ENCODE measurements at regions not wholly inside any gene's neighbourhood (a gene's known extent, or its start where the extent isn't known, plus 50 kb on each side); places are given as distances from the start of the nearest gene placed in this dataset.
A peak's percentile ranks its signal among the peaks of the same experiment; 100 is the strongest.

GRCh38 chr4:24244663-24245490, 339.5 kb downstream of the DHX15 start:
- DNase-seq (ENCODE audit: low read depth): no peak

DNA sequence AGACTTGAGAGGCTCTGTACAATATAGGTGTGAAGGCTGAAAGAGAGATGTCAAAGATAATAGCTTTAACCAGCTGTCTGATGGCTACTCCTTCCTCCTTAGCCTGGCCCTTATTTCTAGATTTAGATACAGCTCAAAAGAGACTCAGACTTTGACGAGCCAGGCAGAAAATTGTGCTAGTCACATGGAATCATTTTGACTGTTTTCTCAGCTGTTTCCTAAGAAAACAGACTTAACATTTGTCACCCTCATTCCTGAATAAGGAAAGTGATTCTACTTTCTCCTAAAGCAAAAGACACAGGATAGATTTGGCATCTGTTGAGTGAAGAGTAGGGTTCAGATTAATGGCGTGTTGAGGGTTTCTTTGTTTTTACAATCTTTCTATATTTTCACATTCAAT, 340.7 kb downstream of the DHX15 start:
- DNase-seq (ENCODE audit: low read depth): no peak

DNA sequence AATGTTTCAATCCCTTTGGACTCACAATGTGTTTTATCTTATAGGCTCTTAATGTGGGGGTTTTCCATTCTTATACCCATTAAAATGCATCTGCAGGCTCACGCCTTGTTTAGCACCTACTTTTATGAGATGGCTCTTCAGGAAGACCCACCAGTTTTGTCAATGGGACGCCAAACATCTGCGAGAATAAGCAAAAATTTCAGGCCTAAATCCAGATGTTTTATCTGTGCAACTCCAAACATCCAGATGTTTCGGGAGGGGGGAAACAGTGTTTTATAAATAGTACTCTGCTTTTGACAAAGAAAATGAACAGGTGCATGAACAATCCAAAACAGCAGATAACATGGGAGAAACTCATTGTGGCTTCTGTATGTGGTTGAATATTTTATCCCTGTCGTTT, 342.8 kb downstream of the DHX15 start:
- DNase-seq (ENCODE audit: low read depth): no peak

GRCh38 chr4:24240655-24241054, 343.7 kb downstream of the DHX15 start:
- no peak for DNase-seq (ENCODE audit: low read depth)

GRCh38 chr4:24237709-24238108, 346.6 kb downstream of the DHX15 start:
- no peak for DNase-seq (ENCODE audit: low read depth)

DNA sequence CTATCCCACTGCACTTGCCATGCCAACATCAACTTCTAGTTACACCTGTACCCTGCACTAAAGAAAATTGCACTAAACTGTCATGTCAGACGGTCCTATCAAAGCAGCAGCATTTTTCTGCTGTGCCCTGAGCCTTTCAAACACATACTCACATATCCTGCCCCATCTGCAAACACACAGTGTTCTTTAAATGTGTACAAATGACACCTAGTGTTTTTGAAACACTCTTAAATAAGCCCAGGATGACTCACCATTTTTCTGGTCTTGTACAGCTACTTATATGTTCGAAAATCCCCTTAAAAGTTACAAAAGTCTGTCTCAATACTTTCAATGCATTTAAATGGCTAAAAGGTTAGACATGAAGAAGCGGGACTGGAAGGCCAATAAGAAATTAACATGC, 346.7 kb upstream of the PPARGC1A start:
- DNase-seq (ENCODE audit: low read depth): no peak

DNA sequence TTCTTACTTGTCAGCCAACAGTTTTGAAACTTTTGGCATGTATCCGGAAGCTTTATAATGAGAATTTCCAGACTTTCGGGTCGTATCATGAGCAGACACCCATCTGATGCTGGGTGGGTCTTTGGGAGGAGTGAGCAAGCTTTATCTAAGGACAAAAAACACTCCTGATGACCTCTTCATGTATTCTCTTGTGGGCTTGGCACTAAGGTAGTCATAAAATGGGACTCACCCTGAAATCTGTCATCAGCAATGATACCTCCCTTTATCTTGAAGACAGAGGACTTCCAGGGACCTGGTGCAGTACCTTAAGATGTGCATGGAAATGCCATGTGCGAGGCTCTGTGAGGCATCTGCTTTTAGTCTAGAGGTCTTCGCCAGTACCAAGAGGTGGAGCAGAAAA, 346.3 kb upstream of the PPARGC1A start:
- no peak for DNase-seq (ENCODE audit: low read depth)

GRCh38 chr4:24235618-24236017, 345.8 kb upstream of the PPARGC1A start:
- DNase-seq (ENCODE audit: low read depth): no peak

GRCh38 chr4:24234288-24234848, 344.5 kb upstream of the PPARGC1A start:
- DNase-seq (ENCODE audit: low read depth): no peak

DNA sequence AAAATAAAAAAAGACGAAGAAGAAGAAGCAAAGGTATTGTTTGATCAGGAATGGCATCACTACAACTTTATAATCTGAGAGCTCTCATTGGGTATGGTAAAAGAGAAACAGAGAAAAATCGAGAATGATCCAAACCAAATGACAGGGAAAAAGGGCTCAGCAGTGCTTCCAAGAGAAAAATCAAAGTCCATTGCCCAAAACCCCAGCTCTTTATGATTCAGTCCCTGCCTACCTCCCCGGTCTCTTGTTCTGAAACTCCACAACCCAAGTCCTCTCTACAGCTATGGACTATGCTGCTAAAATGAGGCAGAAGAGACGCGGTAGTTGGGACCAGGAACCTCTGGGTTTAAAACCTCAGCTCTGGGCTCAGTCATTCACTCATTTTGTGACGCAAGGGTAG, 341.1 kb upstream of the PPARGC1A start:
- DNase-seq (ENCODE audit: low read depth): no peak

- no peak for DNase-seq (ENCODE audit: low read depth)
Observed at GRCh38 chr4:24229978-24230377, 340.1 kb upstream of the PPARGC1A start.

DNA sequence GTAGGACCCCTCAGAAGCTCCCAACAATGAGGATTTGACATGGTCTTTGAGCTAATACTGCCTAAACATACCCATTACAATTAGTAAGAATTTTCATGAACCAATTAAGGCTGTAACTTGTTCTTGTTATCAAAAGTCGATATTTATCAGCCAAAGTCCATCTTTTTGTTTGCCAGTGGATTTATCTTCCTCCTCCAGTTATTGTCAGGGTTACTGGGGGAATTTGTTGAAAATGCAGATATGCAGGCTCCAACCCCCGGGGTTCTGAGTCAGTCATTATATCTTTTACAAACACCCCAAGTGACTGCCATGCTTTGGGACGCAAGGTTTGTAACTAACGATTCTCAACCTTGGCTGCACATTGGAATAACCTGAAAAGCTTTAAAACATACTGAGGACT, 338.8 kb upstream of the PPARGC1A start:
- DNase-seq (ENCODE audit: low read depth): no peak

DNA sequence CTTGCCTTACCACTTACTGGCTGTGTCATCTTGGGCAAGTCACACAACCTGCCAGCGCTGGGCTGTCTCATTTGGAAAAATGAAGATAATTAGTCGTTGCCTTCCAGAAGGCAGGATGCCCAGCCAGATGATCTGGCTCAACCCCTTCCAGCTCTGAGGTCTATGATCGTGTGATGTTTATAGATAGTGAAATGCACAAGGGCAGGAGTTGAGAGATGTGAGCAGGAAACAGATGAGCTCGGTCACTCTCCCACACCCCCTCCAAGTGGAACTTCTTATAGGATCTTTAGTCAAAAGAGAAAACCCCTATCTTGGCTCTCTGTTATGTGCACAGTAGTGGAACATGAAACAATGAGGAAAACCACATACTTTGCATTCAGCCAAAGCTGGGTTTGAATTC, 336.8 kb upstream of the PPARGC1A start:
- DNase-seq (ENCODE audit: low read depth): no peak

- no peak for DNase-seq (ENCODE audit: low read depth)
Observed at GRCh38 chr4:24226023-24226422, 336.2 kb upstream of the PPARGC1A start.

- no peak for DNase-seq (ENCODE audit: low read depth)
Observed at GRCh38 chr4:24224446-24224845, 334.6 kb upstream of the PPARGC1A start.

GRCh38 chr4:24219209-24219608, 329.4 kb upstream of the PPARGC1A start:
- DNase-seq (ENCODE audit: low read depth): no peak

GRCh38 chr4:24218566-24218965, 328.7 kb upstream of the PPARGC1A start:
- DNase-seq (ENCODE audit: low read depth): no peak

DNA sequence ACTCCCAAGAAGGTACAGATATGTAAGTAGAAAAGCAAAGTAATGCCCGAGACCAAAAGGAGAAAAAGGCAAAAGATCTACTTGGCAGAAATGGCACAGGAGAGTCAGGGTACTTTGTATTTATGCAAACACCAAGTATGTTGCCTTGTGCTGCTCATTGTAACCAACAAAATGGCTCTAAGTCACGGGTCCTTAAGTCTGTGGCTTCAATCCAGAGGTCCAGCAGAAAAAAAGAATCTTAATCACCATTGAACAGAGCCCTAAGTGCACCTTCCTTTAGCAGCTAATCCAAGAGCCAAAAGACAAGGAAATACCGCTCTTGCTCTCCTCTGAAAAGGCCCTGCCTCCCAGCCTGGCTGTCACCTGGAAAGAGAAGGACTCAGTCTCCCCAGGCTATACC, 324.9 kb upstream of the PPARGC1A start:
- DNase-seq (ENCODE audit: low read depth): no peak

GRCh38 chr4:24213961-24214360, 324.1 kb upstream of the PPARGC1A start:
- DNase-seq (ENCODE audit: low read depth): no peak

- DNase-seq (ENCODE audit: low read depth): no peak
Observed at GRCh38 chr4:24212642-24213041, 322.8 kb upstream of the PPARGC1A start.

DNA sequence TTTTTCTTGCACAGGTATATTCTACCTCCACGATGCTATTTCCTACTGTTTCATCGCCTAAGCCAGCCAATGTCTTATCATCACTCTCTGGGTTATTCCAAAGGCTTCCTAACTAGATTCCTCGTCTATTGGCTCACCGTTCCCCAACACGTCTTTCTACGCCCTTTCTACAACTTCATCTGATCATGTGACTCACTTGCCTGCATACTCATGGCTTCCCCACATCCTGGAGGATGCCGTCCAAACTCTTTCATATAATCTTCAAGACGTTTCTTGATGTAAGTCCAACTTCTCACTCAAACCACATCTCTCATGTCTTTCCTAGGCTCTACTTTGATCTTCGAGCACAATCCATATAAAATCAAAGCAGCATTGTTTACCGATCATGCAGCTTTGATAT, 322.0 kb upstream of the PPARGC1A start:
- DNase-seq (ENCODE audit: low read depth): no peak

DNA sequence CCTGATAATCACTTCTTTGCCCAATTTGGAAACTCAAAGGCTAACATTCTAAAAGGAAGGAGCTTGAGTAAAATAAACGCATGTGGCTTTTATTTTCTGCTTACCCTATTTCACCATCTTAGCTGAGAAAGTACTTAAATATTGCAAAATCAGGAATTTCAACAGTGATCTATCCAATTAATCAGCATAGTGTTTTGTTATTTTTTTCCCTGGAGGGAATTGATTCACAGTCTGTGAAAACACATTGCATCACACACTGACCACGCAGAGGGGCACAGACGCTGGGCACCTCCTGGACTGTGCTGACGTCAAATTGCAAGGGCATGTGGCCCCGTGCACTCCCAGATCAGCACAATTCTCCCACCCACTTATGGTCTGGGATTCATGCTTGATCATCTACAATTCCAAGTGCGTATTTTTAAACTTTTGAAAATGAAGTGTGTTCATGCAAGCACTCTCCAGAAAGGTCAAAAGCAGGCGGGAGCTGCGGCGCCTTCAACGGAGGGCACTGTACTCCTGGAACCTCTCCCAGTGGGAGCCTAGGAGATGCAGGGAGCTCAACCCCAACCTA, 320.6 kb upstream of the PPARGC1A start:
- peak; percentile 51 for DNase-seq (ENCODE audit: low read depth)

GRCh38 chr4:24209906-24210305, 320.1 kb upstream of the PPARGC1A start:
- DNase-seq (ENCODE audit: low read depth): no peak

All from RPMI7951 (cell line).